GM06990 (cell line): ENCODE measurements at regions not wholly inside any gene's neighbourhood (a gene's known extent, or its start where the extent isn't known, plus 50 kb on each side); places are given as distances from the start of the nearest gene placed in this dataset.

Source experiments
- DNase-seq: peaks from one replicate; pipeline ENCODE4 v3.0.0-alpha.2; 2011; ENCODE audit not compliant: insufficient read length; ENCODE audit errors: extremely low read depth
- H3K27me3 ChIP-seq: replicated peaks from 2 replicates; pipeline ENCODE4 v1.6.0; 2011; ENCODE audit warnings: low read length; ENCODE audit not compliant: control insufficient read depth, insufficient read depth
- H3K36me3 ChIP-seq: 2 replicates; pipeline ENCODE4 v1.5.1; 2011; ENCODE audit warnings: low read length; ENCODE audit not compliant: control insufficient read depth, insufficient read depth
- H3K4me3 ChIP-seq: replicated peaks from 2 replicates; pipeline ENCODE4 v1.5.1; 2011; ENCODE audit warnings: low read depth, mild to moderate bottlenecking, control low read depth, low read length
- TF ChIP-seq, protein P1 (sequence below): IDR thresholded peaks from 2 replicates; pipeline ENCODE4 v1.5.1; 2011; ENCODE audit warnings: low read length, control low read depth, mild to moderate bottlenecking, inconsistent platforms; ENCODE audit not compliant: insufficient read depth, poor library complexity, severe bottlenecking

DNA sequence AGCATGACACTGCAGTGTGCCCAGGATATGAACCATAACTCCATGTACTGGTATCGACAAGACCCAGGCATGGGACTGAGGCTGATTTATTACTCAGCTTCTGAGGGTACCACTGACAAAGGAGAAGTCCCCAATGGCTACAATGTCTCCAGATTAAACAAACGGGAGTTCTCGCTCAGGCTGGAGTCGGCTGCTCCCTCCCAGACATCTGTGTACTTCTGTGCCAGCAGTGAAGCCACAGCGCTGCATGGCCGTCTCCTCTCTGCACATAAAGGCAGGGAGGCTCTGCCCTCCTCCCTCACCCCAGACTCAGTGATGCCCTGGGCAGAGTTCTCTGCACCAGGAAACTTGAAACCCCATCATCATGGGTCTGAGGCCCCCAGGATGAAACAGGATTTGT, 70.7 kb upstream of the PRSS58 start:
- Histone ChIP-seq H3K36me3 (no peaks in the 10 kb centered on the region), H3K4me3 (no peak overlapping the region), H3K27me3 (no peaks in the 10 kb centered on the region; the same call in 1 of the 2 replicates)
- DNase-seq, result no peak
- TF ChIP-seq, protein P1, sequence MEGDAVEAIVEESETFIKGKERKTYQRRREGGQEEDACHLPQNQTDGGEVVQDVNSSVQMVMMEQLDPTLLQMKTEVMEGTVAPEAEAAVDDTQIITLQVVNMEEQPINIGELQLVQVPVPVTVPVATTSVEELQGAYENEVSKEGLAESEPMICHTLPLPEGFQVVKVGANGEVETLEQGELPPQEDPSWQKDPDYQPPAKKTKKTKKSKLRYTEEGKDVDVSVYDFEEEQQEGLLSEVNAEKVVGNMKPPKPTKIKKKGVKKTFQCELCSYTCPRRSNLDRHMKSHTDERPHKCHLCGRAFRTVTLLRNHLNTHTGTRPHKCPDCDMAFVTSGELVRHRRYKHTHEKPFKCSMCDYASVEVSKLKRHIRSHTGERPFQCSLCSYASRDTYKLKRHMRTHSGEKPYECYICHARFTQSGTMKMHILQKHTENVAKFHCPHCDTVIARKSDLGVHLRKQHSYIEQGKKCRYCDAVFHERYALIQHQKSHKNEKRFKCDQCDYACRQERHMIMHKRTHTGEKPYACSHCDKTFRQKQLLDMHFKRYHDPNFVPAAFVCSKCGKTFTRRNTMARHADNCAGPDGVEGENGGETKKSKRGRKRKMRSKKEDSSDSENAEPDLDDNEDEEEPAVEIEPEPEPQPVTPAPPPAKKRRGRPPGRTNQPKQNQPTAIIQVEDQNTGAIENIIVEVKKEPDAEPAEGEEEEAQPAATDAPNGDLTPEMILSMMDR, result no peak

DNA sequence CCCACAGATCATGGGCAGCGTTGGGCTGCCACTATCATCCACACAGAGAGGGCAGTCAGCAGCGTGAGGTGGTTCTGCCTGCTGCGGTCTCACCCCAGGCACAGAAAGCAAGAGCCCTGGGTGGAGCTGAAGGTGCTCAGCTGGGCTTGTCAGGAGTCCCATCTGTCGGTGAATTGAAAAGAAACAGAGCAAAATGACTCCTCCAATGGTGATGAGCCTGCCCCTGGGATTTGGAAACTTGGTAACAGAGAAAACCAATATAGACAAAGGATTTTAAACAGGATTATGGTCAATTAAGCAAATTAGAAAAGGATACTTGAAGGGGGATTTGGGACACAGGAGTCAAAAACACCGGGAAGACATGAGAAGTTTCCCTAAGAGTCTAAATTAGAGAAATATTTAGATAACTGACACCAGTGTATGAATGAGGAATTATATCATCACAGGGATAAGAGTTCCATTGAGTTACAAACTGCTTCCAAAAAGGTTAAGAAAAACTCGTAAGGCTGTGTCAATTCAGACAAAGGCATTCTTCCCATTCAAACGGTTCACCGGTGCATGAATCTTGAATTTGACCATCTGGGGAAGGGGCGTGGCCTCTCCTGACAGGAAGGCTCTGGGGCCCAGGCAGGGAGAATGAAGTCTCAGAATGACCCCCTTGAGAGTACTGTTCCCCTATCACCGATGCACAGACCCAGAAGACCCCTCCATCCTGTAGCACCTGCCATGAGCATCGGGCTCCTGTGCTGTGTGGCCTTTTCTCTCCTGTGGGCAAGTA, 70.0 kb upstream of the PRSS58 start:
- Histone ChIP-seq H3K27me3 (no peaks in the 10 kb centered on the region; the same call in 1 of the 2 replicates), H3K4me3 (no peak overlapping the region), H3K36me3 (no peaks in the 10 kb centered on the region)
- no peak for DNase-seq
- TF ChIP-seq, protein P1, result no peak

DNA sequence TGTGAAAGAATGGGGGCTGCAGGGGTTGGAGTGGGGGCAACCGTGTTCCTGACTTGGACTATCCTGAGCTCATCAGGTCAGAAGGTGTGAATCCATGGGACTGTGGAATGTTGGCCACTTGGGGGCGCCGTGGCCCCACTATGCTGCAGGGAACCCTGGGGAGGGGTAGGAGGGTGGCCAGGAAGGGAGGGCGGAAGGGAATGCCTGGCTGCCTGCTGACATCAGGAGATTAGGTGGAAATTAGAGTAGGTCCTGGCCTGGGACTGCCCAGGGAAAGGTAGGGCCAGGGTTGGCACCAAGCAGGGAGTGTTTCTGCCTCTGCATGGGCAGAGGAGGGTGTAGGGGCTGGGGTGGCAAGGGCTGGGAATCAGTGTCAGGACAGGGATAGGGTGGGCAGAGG, 65.8 kb upstream of the PRSS58 start:
- no peak for DNase-seq
- Histone ChIP-seq H3K27me3 (no peaks in the 10 kb centered on the region; the same call in 1 of the 2 replicates), H3K36me3 (no peaks in the 10 kb centered on the region), H3K4me3 (no peak overlapping the region)
- TF ChIP-seq, protein P1, result peak; percentile 53

DNA sequence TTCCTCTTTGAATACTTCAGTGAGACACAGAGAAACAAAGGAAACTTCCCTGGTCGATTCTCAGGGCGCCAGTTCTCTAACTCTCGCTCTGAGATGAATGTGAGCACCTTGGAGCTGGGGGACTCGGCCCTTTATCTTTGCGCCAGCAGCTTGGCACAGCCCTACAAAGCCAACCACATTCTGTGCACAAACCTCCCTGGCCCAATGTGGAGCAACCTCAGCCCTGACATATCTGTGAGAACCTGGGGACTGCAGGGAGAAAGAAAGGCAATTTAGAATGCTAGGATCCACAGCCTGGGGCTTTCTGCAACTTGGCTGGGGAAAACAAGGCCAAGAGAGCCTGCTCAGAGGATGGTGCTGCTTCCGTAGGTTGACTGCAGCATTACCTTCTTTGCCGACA, 63.5 kb upstream of the PRSS58 start:
- no peaks in the 10 kb centered on the region; the same call in 1 of the 2 replicates for H3K27me3 ChIP-seq
- TF ChIP-seq, protein P1, result no peak
- DNase-seq, result no peak
- no peak overlapping the region for H3K4me3 ChIP-seq
- no peaks in the 10 kb centered on the region for H3K36me3 ChIP-seq

DNA sequence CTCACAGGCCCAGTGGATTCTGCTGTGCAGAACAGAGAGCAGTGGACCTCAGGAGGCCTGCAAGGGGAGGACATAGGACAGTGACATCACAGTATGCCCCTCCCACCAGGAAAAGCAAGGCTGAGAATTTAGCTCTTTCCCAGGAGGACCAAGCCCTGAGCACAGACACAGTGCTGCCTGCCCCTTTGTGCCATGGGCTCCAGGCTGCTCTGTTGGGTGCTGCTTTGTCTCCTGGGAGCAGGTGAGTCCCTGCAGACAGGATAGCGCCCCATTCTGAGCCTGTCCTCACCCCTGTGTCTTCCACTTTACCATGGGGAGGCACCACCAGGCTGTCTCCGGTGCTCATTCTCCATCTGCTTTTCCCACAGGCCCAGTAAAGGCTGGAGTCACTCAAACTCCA, 63.0 kb upstream of the PRSS58 start:
- TF ChIP-seq, protein P1, result no peak
- DNase-seq, result no peak
- no peaks in the 10 kb centered on the region; the same call in 1 of the 2 replicates for H3K27me3 ChIP-seq
- no peak overlapping the region for H3K4me3 ChIP-seq
- H3K36me3 ChIP-seq, result no peaks in the 10 kb centered on the region
